HepG2 (cell line): ENCODE measurements at regions not wholly inside any gene's neighbourhood (a gene's known extent, or its start where the extent isn't known, plus 50 kb on each side); places are given as distances from the start of the nearest gene placed in this dataset.
A peak's percentile ranks its signal among the peaks of the same experiment; 100 is the strongest.

Experiments used
- ARHGAP35 ChIP-seq: sonication (generic); formaldehyde crosslinking; IDR thresholded peaks from 2 replicates; pipeline ENCODE4 v1.9.0; 2022; ENCODE audit warnings: mild to moderate bottlenecking, inconsistent platforms, moderate library complexity, missing genetic modification reagents, borderline replicate concordance
- CCDC6 ChIP-seq: sonication (generic); formaldehyde crosslinking; IDR thresholded peaks from 2 replicates; pipeline ENCODE4 v1.8.1; 2022; ENCODE audit warnings: mild to moderate bottlenecking, missing genetic modification reagents, moderate library complexity
- CHD4 ChIP-seq: fragments of 200-600 bp; sonication (generic); IDR thresholded peaks from 2 replicates; pipeline ENCODE4 v1.7.0; 2017; ENCODE audit warnings: mild to moderate bottlenecking, low read length, borderline replicate concordance
- ELK4 ChIP-seq: sonication (generic); formaldehyde crosslinking; IDR thresholded peaks from 2 replicates; pipeline ENCODE4 v1.9.0; 2021; ENCODE audit warnings: missing genetic modification reagents, borderline replicate concordance
- HMG20B ChIP-seq: conservative IDR thresholded peaks from 2 replicates; pipeline ENCODE4 v1.6.1; 2016; ENCODE audit warnings: missing genetic modification reagents, missing compliant biosample characterization
- JDP2 ChIP-seq: sonication (generic); formaldehyde crosslinking; IDR thresholded peaks from 2 replicates; pipeline ENCODE4 v1.8.1; 2022; ENCODE audit warnings: missing genetic modification reagents, borderline replicate concordance
- KLF15 ChIP-seq: sonication (generic); formaldehyde crosslinking; IDR thresholded peaks from 2 replicates; pipeline ENCODE4 v1.8.1; 2023; ENCODE audit warnings: borderline replicate concordance, mild to moderate bottlenecking, inconsistent platforms, missing genetic modification reagents, mixed read lengths
- LRRFIP1 ChIP-seq: sonication (generic); formaldehyde crosslinking; conservative IDR thresholded peaks from 2 replicates; pipeline ENCODE4 v1.4.0; 2020; ENCODE audit warnings: missing genetic modification reagents
- MED8 ChIP-seq: sonication (generic); formaldehyde crosslinking; IDR thresholded peaks from 2 replicates; pipeline ENCODE4 v1.8.1; 2023; ENCODE audit warnings: mild to moderate bottlenecking, missing genetic modification reagents; ENCODE audit not compliant: insufficient replicate concordance
- MTA3 ChIP-seq: sonication (generic); formaldehyde crosslinking; IDR thresholded peaks from 2 replicates; pipeline ENCODE4 v1.4.0; 2020; ENCODE audit warnings: missing genetic modification reagents
- MYPOP ChIP-seq: sonication (generic); formaldehyde crosslinking; IDR thresholded peaks from 2 replicates; pipeline ENCODE4 v1.8.1; 2023; ENCODE audit warnings: mild to moderate bottlenecking, moderate library complexity, missing genetic modification reagents
- NCOR1 ChIP-seq: fragments of 200-600 bp; sonication (generic); IDR thresholded peaks from 2 replicates; pipeline ENCODE4 v1.7.0; 2017; ENCODE audit warnings: antibody characterized with exemption, low read length, borderline replicate concordance
- PLRG1 ChIP-seq: fragments of 450-650 bp; conservative IDR thresholded peaks from 2 replicates; pipeline ENCODE4 v1.6.1; 2016
- PLSCR1 ChIP-seq: sonication (generic); formaldehyde crosslinking; IDR thresholded peaks from 2 replicates; pipeline ENCODE4 v1.5.0; 2020; ENCODE audit warnings: missing genetic modification reagents, mild to moderate bottlenecking, borderline replicate concordance
- RNF2 ChIP-seq: fragments of 450-650 bp; conservative IDR thresholded peaks from 2 replicates; pipeline ENCODE4 v1.6.1; 2016; ENCODE audit warnings: low read depth
- TCF7 ChIP-seq: sonication (generic); IDR thresholded peaks from 2 replicates; pipeline ENCODE4 v1.6.1; 2016; ENCODE audit warnings: antibody characterized with exemption, low read depth
- TEAD2 ChIP-seq: sonication (generic); formaldehyde crosslinking; IDR thresholded peaks from 2 replicates; pipeline ENCODE4 v1.9.0; 2021; ENCODE audit warnings: missing genetic modification reagents
- ZC3H13 ChIP-seq: sonication (generic); formaldehyde crosslinking; IDR thresholded peaks from 2 replicates; pipeline ENCODE4 v1.8.1; 2023; ENCODE audit warnings: mild to moderate bottlenecking, missing genetic modification reagents, moderate library complexity
- ZFP82 ChIP-seq: sonication (generic); formaldehyde crosslinking; IDR thresholded peaks from 2 replicates; pipeline ENCODE4 v1.5.1; 2020; ENCODE audit warnings: mild to moderate bottlenecking, missing genetic modification reagents, borderline replicate concordance
- ZNF12 ChIP-seq: sonication (generic); formaldehyde crosslinking; IDR thresholded peaks from 2 replicates; pipeline ENCODE4 v1.5.0; 2020; ENCODE audit warnings: missing genetic modification reagents
- ZNF253 ChIP-seq: sonication (generic); formaldehyde crosslinking; IDR thresholded peaks from 2 replicates; pipeline ENCODE4 v1.8.0; 2022; ENCODE audit warnings: mild to moderate bottlenecking, missing genetic modification reagents, borderline replicate concordance
- ZNF569 ChIP-seq: sonication (generic); formaldehyde crosslinking; IDR thresholded peaks from 2 replicates; pipeline ENCODE4 v1.5.0; 2020; ENCODE audit warnings: mild to moderate bottlenecking, missing genetic modification reagents, moderate library complexity, borderline replicate concordance
- ZNF614 ChIP-seq: IDR thresholded peaks from 2 replicates; pipeline ENCODE4 v1.6.1; 2018; ENCODE audit warnings: missing biosample characterization, missing genetic modification reagents, inconsistent platforms, borderline replicate concordance
- ZNF691 ChIP-seq: sonication (generic); formaldehyde crosslinking; IDR thresholded peaks from 2 replicates; pipeline ENCODE4 v1.4.0; 2020; ENCODE audit warnings: missing genetic modification reagents, low read depth, mild to moderate bottlenecking, borderline replicate concordance
- ZSCAN31 ChIP-seq: sonication (generic); formaldehyde crosslinking; IDR thresholded peaks from 2 replicates; pipeline ENCODE4 v1.5.0; 2020; ENCODE audit warnings: low read depth, mild to moderate bottlenecking, missing genetic modification reagents
- ZSCAN9 ChIP-seq: IDR thresholded peaks from 2 replicates; pipeline ENCODE4 v1.6.1; 2016; ENCODE audit warnings: borderline replicate concordance

- TF ChIP-seq LRRFIP1 (CRISPR knock-in tag) (no peak), ZFP82 (CRISPR knock-in tag) (no peak), ZSCAN9 (no peak), ARHGAP35 (no peak), TEAD2 (CRISPR knock-in tag) (no peak), PLSCR1 (CRISPR knock-in tag) (no peak), ZNF12 (CRISPR knock-in tag) (0 out of 2 replicates have a peak, but pooled peaks have one; percentile 25), MED8 (CRISPR knock-in tag) (no peak), JDP2 (CRISPR knock-in tag) (no peak), TCF7 (peak; percentile 48), MTA3 (CRISPR knock-in tag) (no peak), ZNF253 (CRISPR knock-in tag) (no peak), KLF15 (CRISPR knock-in tag) (no peak), CHD4 (no peak), ZNF614 (CRISPR knock-in tag) (no peak), RNF2 (no peak), PLRG1 (no peak), ZNF691 (CRISPR knock-in tag) (no peak), MYPOP (CRISPR knock-in tag) (no peak), ZC3H13 (no peak), HMG20B (no peak), ZNF569 (CRISPR knock-in tag) (no peak), NCOR1 (peak; percentile 64; the same call in 1 of the 2 replicates), CCDC6 (no peak), ZSCAN31 (CRISPR knock-in tag) (no peak), ELK4 (CRISPR knock-in tag) (no peak)
Observed at GRCh38 chr1:48115835-48116234, 106.7 kb upstream of the SLC5A9 start (continued).
